HG03139 (cell line): ENCODE measurements at regions not wholly inside any gene's neighbourhood (a gene's known extent, or its start where the extent isn't known, plus 50 kb on each side); places are given as distances from the start of the nearest gene placed in this dataset.

Source experiments
- ATAC-seq: cut with Tn5 transposase; IDR thresholded peaks from one replicate; pipeline ENCODE4 v1.9.1; 2021; ENCODE audit not compliant: unreplicated experiment

GRCh38 chr5:174189654-174190541, 144.4 kb downstream of the NSG2 start:
- ATAC-seq, result no peak

DNA sequence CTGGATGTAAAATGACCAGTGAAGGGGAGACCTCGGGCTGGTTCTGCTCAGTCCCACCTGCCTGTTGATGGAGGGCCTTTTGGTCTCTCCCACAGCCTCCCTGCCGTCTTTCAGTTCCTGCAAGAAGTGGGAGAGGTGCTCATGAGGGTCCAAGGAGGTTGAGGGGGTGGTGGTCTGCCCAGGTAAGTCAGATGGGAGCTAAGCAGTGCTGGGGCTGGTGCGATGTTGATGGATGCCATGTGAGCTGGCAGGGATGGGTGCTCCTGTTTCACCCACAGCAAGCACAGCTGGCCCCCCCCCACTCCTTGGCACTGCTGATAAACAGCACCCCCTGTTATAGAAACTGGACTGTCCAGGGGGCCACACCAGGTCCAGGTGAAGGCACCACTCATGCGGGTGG, 145.6 kb downstream of the NSG2 start:
- ATAC-seq, result no peak

- no peak for ATAC-seq
Measured at GRCh38 chr5:174191850-174192655, 146.5 kb downstream of the NSG2 start.

GRCh38 chr5:174192901-174193300, 147.4 kb downstream of the NSG2 start:
- ATAC-seq, result no peak

GRCh38 chr5:174195517-174195916, 150.0 kb downstream of the NSG2 start:
- no peak for ATAC-seq

DNA sequence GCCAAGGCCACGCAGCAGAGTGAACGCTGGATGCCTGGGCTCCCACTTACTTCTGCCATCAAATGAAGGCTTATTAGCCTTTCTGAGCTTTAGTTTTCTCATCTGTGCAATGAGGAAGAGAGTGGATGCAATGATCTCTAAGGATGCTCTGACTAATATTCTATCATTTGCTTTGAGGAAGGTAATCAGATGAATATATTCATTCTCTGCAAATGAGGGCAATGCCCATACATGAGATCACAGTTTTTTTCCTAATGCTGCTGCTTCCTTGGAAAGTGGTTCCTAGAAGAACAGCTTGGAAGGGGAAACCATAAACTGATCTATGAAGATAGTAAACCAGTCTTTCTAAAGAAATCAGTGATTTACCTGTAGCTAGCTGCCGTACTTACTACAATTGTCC, 152.4 kb downstream of the NSG2 start:
- no peak for ATAC-seq

- ATAC-seq, result no peak
Measured at GRCh38 chr5:174198541-174198940, 153.0 kb downstream of the NSG2 start.

DNA sequence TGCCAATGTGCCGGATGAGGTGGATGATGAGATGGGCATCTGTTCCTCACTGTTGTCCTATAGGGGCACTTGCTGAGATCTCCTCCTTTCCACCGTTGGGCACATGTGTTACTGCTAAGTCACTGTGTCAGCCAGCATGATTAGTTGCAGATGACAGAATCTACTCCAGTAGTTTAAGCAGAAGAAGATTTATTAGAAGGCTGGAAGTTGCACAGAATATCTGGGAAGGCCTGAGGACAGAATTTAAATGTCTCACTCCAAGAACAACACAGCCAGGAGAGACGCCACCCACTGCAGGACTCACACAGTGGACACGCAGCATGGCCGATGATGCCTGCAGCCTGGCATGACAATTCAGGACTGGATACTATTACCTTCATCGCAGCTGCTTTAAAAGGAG, 157.5 kb downstream of the NSG2 start:
- no peak for ATAC-seq

DNA sequence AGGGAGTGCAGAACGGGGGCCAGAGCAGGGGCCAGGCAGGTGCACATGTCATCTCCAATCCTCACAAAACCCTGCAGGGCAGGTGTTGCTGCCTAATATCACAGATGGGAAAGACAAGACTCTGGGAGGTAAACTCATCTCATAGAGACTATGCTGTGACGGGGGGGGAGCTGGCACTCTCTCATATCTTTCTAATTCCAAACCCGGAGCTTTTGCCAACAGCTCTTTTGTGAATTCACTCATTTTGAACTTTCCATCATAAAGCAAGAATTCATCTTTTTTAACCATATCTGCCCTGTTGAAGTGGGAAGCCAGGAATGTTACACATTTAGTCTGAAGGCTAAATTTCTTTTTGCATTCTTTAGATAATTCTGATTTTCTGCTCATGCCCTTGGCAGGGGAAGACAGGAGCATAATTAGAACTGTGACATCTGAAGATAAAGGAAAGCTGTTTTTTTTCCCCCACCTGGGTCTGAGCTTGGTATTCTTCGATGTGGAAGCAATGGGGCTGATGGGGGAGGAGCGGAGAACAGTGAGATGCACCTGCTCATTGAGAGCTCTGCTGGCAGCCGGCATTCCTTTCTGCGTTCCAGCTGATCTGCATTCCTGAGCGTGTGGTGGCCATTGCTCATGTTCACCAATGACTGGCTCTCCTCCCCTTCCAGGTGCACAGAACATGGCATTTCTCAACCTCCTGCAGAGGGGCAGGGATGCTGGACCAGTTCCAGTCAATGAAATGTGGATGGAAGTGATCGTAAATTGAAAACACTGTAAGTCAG, 159.2 kb downstream of the NSG2 start:
- no peak for ATAC-seq

DNA sequence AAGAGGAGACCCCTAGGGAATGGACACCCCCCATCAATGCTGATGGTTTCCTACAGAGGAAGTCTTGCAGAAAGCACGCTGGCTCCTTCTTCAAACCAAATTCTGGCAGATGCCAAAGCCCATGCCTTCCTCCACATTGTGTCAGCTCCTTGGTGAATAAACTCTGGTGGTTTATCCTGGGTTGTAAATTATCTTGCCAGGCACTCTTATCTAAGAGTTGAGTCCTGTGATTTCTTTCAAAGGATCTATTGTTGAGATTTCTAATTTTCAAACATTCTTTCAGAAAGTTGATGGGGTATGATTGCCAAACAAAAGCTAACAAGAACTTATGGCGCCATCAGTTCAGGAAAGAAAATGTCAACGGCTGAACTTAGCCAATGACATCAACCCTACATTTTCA, 160.4 kb downstream of the NSG2 start:
- ATAC-seq, result no peak

DNA sequence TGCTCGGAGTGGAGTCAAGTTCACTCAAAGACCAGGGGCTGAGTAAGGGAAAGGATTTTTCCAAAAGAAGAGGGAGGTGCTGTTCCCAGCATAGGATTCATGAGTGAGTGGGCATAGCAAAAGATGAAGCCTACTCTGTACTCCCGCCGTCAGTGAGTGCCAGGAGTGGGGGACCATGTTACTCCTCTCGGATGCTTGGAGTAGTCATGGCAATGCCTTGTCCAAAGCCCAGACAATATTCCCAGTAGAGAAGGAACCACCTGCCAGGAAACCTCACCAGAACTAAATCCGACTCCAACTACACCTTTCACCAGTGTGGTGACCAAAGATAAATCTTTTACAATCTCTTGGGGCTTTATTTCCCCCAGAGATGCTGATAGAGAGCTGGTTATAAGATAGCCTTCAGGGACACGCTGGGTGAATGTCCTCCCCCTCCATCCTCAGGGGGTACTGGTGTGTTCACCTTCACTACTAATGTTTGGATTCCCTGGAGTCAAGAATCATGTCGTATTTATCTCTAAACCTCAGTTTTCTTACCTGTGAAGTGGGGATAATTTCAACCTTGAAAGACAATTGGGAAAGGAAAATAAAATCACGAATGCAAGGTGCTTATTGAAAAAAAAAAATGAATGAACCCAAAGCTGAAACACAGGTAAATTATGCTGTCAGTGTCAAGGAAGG, 165.2 kb downstream of the NSG2 start:
- no peak for ATAC-seq

DNA sequence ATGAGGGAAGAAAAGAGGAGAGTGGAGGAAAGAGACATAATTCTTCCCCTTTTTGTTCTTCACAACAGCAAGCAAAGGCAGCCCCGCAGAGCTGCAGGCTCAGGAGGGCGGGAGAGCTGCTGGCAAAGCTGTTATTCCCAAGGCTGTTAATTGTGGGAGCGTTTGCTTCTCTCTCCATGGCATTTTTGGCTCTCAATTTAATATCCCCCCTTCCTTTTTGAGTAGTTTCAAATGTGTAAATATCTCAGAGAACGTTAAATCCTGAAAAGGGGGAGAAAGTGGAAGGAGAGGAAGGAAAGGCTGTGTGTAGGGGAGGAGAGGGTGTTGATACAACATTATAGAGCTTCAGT, 165.7 kb downstream of the NSG2 start:
- no peak for ATAC-seq

GRCh38 chr5:174217527-174217926, 172.0 kb downstream of the NSG2 start:
- ATAC-seq, result no peak

DNA sequence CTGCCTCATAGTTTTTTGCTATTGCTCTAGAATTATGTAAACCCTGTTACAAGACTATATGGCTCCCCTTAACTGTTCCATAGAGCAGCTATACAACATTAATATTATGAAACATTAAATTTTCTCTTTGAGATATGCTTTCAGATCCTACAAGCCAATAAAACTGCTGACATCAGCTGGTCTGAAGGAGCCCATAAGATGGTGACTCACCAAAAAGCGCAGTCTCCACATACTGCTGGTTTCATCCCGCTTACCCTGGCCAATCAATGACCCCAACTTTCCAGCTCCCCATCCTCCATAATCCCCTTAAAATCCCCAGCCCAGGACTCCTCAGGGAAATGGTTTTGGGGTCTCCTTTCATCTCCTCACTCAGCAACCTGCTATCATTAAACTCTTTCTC, 172.7 kb downstream of the NSG2 start:
- no peak for ATAC-seq

- ATAC-seq, result no peak
Measured at GRCh38 chr5:174220417-174220816, 174.9 kb downstream of the NSG2 start.

GRCh38 chr5:174221436-174221835, 175.9 kb downstream of the NSG2 start:
- ATAC-seq, result no peak

GRCh38 chr5:174221946-174222345, 176.4 kb downstream of the NSG2 start:
- no peak for ATAC-seq

GRCh38 chr5:174222891-174223290, 177.4 kb downstream of the NSG2 start:
- no peak for ATAC-seq

GRCh38 chr5:174223355-174223754, 177.8 kb downstream of the NSG2 start:
- no peak for ATAC-seq

GRCh38 chr5:174229068-174229467, 183.6 kb downstream of the NSG2 start:
- ATAC-seq, result no peak
